GM21360 (cell line): ENCODE measurements at regions not wholly inside any gene's neighbourhood (a gene's known extent, or its start where the extent isn't known, plus 50 kb on each side); places are given as distances from the start of the nearest gene placed in this dataset.

Source experiments
- ATAC-seq: cut with Tn5 transposase; IDR thresholded peaks from one replicate; pipeline ENCODE4 v1.9.1; 2021; ENCODE audit warnings: mild to moderate bottlenecking, moderate library complexity; ENCODE audit not compliant: unreplicated experiment

GRCh38 chr14:101174522-101174838 is 271.0 kb upstream of the RTL1 start:
- no peak for ATAC-seq

- ATAC-seq, result no peak
Measured at GRCh38 chr14:101174980-101175606, 271.6 kb upstream of the RTL1 start.

- no peak for ATAC-seq
Measured at GRCh38 chr14:101175731-101176534, 272.4 kb upstream of the RTL1 start.

GRCh38 chr14:101176535-101177205 is 273.1 kb upstream of the RTL1 start:
- no peak for ATAC-seq

- no peak for ATAC-seq
Measured at GRCh38 chr14:101177301-101177971, 273.9 kb upstream of the RTL1 start.

- no peak for ATAC-seq
Measured at GRCh38 chr14:101178184-101179072, 274.9 kb upstream of the RTL1 start.

- ATAC-seq, result no peak
Measured at GRCh38 chr14:101179691-101180211, 276.2 kb upstream of the RTL1 start.

- no peak for ATAC-seq
Measured at GRCh38 chr14:101181446-101182313, 278.2 kb upstream of the RTL1 start.

- no peak for ATAC-seq
Measured at GRCh38 chr14:101182476-101182875, 279.0 kb upstream of the RTL1 start.

GRCh38 chr14:101183376-101184103 is 280.0 kb upstream of the RTL1 start:
- ATAC-seq, result no peak

GRCh38 chr14:101184104-101184455 is 280.6 kb upstream of the RTL1 start:
- no peak for ATAC-seq

- no peak for ATAC-seq
Measured at GRCh38 chr14:101184572-101184971, 281.1 kb upstream of the RTL1 start.

GRCh38 chr14:101185073-101185835 is 281.7 kb upstream of the RTL1 start:
- no peak for ATAC-seq

GRCh38 chr14:101185946-101186345 is 282.4 kb upstream of the RTL1 start:
- ATAC-seq, result no peak

- ATAC-seq, result no peak
Measured at GRCh38 chr14:101186544-101186943, 283.0 kb upstream of the RTL1 start.

GRCh38 chr14:101186992-101187815 is 283.7 kb upstream of the RTL1 start:
- no peak for ATAC-seq
